DOHH2 (cell line): ENCODE measurements at regions not wholly inside any gene's neighbourhood (a gene's known extent, or its start where the extent isn't known, plus 50 kb on each side); places are given as distances from the start of the nearest gene placed in this dataset.
"Not testable (repeated sequence)": the region's sequence is repeated elsewhere in the genome, so short reads cannot be mapped to it uniquely, and the experiment has no call there.

ENCODE experiments used
- EZH2phosphoT487 ChIP-seq: fragments of 200-600 bp; sonication (generic); IDR thresholded peaks from 2 replicates; pipeline ENCODE4 v1.6.1; 2017; ENCODE audit warnings: borderline replicate concordance, mild to moderate bottlenecking, antibody characterized with exemption, low read length, moderate library complexity, mixed read lengths
- TF ChIP-seq, protein P1 (sequence below): fragments of 200-600 bp; sonication (generic); IDR thresholded peaks from one replicate; pipeline ENCODE4 v1.5.1; 2014; ENCODE audit warnings: antibody characterized with exemption, mild to moderate bottlenecking, low read depth, low read length; ENCODE audit not compliant: poor library complexity, severe bottlenecking

DNA sequence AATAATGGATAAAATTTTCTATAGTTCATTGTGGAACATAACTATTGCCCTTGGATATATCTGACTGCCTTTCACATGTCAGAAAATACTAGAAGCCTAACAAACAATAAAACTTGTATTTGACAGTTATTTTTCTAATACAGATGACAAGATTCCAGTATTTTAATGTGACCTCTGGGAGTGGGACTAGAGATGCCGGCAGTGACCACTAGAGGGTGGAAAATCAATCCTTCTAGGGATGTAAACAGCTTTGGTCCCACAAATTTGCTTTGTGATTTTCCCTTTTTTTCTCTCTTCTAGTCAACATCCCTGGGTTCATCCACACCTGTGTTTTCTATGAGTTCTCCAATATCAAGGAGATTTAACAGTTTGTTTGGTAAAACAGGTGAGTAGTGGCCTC is 813.7 kb downstream of the SPATA31A1 start:
- TF ChIP-seq, protein P1, sequence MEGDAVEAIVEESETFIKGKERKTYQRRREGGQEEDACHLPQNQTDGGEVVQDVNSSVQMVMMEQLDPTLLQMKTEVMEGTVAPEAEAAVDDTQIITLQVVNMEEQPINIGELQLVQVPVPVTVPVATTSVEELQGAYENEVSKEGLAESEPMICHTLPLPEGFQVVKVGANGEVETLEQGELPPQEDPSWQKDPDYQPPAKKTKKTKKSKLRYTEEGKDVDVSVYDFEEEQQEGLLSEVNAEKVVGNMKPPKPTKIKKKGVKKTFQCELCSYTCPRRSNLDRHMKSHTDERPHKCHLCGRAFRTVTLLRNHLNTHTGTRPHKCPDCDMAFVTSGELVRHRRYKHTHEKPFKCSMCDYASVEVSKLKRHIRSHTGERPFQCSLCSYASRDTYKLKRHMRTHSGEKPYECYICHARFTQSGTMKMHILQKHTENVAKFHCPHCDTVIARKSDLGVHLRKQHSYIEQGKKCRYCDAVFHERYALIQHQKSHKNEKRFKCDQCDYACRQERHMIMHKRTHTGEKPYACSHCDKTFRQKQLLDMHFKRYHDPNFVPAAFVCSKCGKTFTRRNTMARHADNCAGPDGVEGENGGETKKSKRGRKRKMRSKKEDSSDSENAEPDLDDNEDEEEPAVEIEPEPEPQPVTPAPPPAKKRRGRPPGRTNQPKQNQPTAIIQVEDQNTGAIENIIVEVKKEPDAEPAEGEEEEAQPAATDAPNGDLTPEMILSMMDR: not testable (repeated sequence)
- TF ChIP-seq EZH2phosphoT487: not testable (repeated sequence)
